Astrocyte (in vitro differentiated cells and primary cell): ENCODE measurements at regions not wholly inside any gene's neighbourhood (a gene's known extent, or its start where the extent isn't known, plus 50 kb on each side); places are given as distances from the start of the nearest gene placed in this dataset.

Experiments used
- CTCF ChIP-seq: IDR thresholded peaks from 2 replicates; pipeline ENCODE4 v1.5.1; 2011; ENCODE audit warnings: low read depth, mild to moderate bottlenecking, inconsistent platforms, low read length, moderate library complexity; ENCODE audit not compliant: insufficient read depth
- EZH2 ChIP-seq: IDR thresholded peaks from 2 replicates; pipeline ENCODE4 v1.6.1; 2012; ENCODE audit warnings: mild to moderate bottlenecking, low read length, inconsistent platforms; ENCODE audit not compliant: insufficient read depth

GRCh38 chr3:106125321-106125720 lies 256.5 kb upstream of the CBLB start:
- TF ChIP-seq CTCF (no peak), EZH2 (no peak)
